ENCODE measurements at regions not wholly inside any gene's neighbourhood (a gene's known extent, or its start where the extent isn't known, plus 50 kb on each side); places are given as distances from the start of the nearest gene placed in this dataset.

DNA sequence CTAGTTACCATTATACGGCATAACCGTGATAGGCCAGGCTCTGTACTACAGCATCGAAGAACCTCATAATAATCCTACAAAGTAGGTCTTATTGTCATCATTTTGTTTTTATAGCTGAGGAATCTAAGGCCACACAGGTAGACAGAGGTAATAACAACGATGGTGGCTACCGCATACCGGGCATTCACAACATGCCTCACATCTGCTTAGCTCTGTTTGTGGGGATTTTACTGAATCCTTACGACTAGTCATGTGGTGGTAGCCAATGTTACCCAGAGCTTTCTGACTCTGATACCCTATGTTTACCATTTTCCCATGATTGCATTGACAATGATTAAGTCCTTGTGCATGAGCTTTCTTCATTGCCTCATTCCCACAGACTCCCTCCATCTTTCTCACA, 269.4 kb downstream of the TCF7L2 start:
- Histone ChIP-seq H3K4me3 (ENCODE audit: low read depth, low read length) (no peak overlapping the region), H3K36me3 (ENCODE audit: control insufficient read depth, insufficient read depth, low read length) (no peaks in the 10 kb centered on the region), H3K9ac (ENCODE audit: low read depth, low read length) (no peak overlapping the region), H3K9me3 (ENCODE audit: control insufficient read depth, insufficient read depth, low read length) (no peaks in the 10 kb centered on the region), H3K4me1 (ENCODE audit: control insufficient read depth, insufficient read depth, low read length) (peaks cover 12% of the 10 kb centered on the region; the same call in 1 of the 2 replicates), H3K27ac (ENCODE audit: low read depth, low read length) (no peak overlapping the region), H3K27me3 (ENCODE audit: control insufficient read depth, insufficient read depth, low read length) (no peaks in the 10 kb centered on the region; the same call in 1 of the 2 replicates)

DNA sequence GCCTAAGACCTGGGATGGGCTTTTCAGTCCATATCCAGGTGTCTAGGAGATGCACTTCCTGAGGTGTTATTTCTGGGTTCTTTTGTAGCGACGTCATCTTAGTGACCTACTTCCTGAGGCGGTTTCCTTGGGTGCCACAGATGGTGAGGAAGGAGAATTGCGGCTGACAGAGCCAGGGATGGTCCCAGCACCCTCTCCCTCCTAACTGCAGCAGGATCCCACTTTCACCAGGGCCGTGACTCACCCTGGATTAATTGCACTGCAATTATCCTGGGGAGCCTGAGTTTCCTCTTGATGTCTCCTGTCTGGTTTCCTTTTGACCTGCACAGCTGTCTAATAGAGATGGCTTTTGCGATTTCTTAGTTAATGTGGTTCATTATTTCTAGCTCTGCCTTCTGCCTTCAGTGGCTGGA, 271.7 kb downstream of the TCF7L2 start:
- H3K4me3 ChIP-seq (ENCODE audit: low read depth, low read length) = no peak overlapping the region
- peaks cover 12% of the 10 kb centered on the region; the same call in 1 of the 2 replicates for H3K4me1 ChIP-seq (ENCODE audit: control insufficient read depth, insufficient read depth, low read length)
- no peaks in the 10 kb centered on the region; the same call in 1 of the 2 replicates for H3K27me3 ChIP-seq (ENCODE audit: control insufficient read depth, insufficient read depth, low read length)
- H3K36me3 ChIP-seq (ENCODE audit: control insufficient read depth, insufficient read depth, low read length) = no peaks in the 10 kb centered on the region
- no peaks in the 10 kb centered on the region for H3K9me3 ChIP-seq (ENCODE audit: control insufficient read depth, insufficient read depth, low read length)
- no peak overlapping the region for H3K27ac ChIP-seq (ENCODE audit: low read depth, low read length)
- H3K9ac ChIP-seq (ENCODE audit: low read depth, low read length) = no peak overlapping the region

DNA sequence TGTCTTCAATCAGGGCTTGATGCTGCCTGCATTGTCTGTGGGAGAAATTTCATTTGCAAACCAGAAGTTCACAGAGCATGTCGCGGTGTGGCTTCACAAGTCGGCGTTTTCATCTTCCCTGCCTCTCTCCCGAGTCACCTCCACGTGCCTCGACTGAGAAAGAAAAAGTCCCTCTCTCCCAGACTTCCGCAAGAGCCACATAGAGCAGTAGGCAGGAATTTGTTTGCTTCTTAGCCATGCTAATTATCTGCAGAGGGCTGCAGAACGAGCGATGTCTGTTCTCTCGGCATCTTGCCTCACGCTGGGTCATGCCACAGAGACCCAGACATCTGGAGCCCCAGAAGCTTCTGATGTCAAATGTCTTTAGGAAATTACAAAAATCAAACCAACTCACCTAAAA, 272.2 kb downstream of the TCF7L2 start:
- H3K9ac ChIP-seq (ENCODE audit: low read depth, low read length) = no peak overlapping the region
- no peak overlapping the region for H3K27ac ChIP-seq (ENCODE audit: low read depth, low read length)
- H3K36me3 ChIP-seq (ENCODE audit: control insufficient read depth, insufficient read depth, low read length) = no peaks in the 10 kb centered on the region
- peaks cover 12% of the 10 kb centered on the region; the same call in 1 of the 2 replicates for H3K4me1 ChIP-seq (ENCODE audit: control insufficient read depth, insufficient read depth, low read length)
- H3K4me3 ChIP-seq (ENCODE audit: low read depth, low read length) = no peak overlapping the region
- H3K9me3 ChIP-seq (ENCODE audit: control insufficient read depth, insufficient read depth, low read length) = no peaks in the 10 kb centered on the region
- peaks cover under 1% of the 10 kb centered on the region; the same call in 1 of the 2 replicates for H3K27me3 ChIP-seq (ENCODE audit: control insufficient read depth, insufficient read depth, low read length)

DNA sequence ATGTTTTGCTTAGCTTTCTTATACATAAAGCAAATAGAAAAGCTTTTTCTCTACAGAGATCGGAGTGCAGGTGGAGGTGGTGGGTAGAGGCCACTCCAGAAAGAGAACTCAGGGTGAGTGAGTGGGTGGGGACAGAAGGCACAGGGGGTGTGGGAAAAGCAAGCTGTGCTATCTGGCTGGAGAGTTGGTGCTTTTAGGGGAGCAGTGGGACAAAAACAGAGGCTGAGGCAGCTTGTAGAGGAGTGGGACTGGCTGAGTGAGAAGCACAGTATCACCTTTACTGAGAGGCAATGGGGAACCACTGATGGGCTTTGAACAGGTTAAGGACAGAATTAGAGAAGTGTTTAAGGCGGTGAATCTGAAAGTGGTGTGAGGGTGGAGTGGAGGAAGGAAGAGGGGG, 275.3 kb downstream of the TCF7L2 start:
- peaks cover 8% of the 10 kb centered on the region; the same call in 1 of the 2 replicates for H3K4me1 ChIP-seq (ENCODE audit: control insufficient read depth, insufficient read depth, low read length)
- no peak overlapping the region for H3K27ac ChIP-seq (ENCODE audit: low read depth, low read length)
- peaks cover 5% of the 10 kb centered on the region; the same call in 1 of the 2 replicates for H3K27me3 ChIP-seq (ENCODE audit: control insufficient read depth, insufficient read depth, low read length)
- no peaks in the 10 kb centered on the region for H3K36me3 ChIP-seq (ENCODE audit: control insufficient read depth, insufficient read depth, low read length)
- H3K4me3 ChIP-seq (ENCODE audit: low read depth, low read length) = no peak overlapping the region
- no peak overlapping the region for H3K9ac ChIP-seq (ENCODE audit: low read depth, low read length)
- no peaks in the 10 kb centered on the region for H3K9me3 ChIP-seq (ENCODE audit: control insufficient read depth, insufficient read depth, low read length)

DNA sequence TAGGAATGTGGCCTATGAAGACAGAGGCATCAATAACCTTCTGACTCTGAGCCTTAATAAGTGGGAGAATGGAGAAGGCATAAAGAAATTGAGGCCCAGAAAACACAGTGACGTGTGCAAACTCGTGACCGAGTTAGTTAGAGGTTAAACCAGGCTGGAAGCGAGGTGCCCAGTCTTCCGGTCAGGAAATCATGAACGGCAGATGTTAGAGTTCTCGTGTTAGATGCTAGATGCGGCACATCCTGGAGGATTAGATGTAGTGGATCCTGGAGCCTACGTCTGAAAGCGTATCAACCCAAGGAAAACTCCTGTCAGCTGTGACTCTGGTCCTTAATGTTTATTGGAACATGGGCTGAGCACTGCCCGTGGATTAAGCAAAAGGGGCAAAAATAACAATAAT, 275.9 kb downstream of the TCF7L2 start:
- Histone ChIP-seq H3K36me3 (ENCODE audit: control insufficient read depth, insufficient read depth, low read length) (no peaks in the 10 kb centered on the region), H3K4me1 (ENCODE audit: control insufficient read depth, insufficient read depth, low read length) (peaks cover 8% of the 10 kb centered on the region; the same call in 1 of the 2 replicates), H3K27ac (ENCODE audit: low read depth, low read length) (no peak overlapping the region), H3K9ac (ENCODE audit: low read depth, low read length) (no peak overlapping the region), H3K4me3 (ENCODE audit: low read depth, low read length) (no peak overlapping the region), H3K9me3 (ENCODE audit: control insufficient read depth, insufficient read depth, low read length) (no peaks in the 10 kb centered on the region), H3K27me3 (ENCODE audit: control insufficient read depth, insufficient read depth, low read length) (peaks cover 5% of the 10 kb centered on the region; the same call in 1 of the 2 replicates)

DNA sequence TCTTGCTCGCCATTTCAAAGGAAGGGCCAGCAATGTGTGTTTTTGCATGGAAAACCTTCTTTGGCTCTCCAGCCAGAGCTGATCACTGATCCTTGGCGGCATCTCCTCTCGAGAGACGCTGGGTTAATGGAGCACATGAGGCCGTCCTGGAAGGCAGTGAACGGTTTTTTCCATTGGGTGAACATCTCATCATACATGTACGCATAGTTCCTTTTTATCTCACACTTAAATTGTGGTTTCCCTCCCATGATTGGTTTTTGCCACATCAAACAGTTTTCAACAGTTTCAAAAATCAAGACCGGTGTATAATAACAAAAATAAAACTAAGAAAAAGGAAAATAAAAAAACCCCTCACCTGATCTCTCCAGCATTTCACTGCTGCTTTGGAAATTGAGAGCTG, 276.4 kb downstream of the TCF7L2 start:
- Histone ChIP-seq H3K27me3 (ENCODE audit: control insufficient read depth, insufficient read depth, low read length) (peaks cover 5% of the 10 kb centered on the region; the same call in 1 of the 2 replicates), H3K36me3 (ENCODE audit: control insufficient read depth, insufficient read depth, low read length) (no peaks in the 10 kb centered on the region), H3K9ac (ENCODE audit: low read depth, low read length) (no peak overlapping the region), H3K27ac (ENCODE audit: low read depth, low read length) (no peak overlapping the region), H3K4me1 (ENCODE audit: control insufficient read depth, insufficient read depth, low read length) (peaks cover 8% of the 10 kb centered on the region; the same call in 1 of the 2 replicates), H3K9me3 (ENCODE audit: control insufficient read depth, insufficient read depth, low read length) (no peaks in the 10 kb centered on the region), H3K4me3 (ENCODE audit: low read depth, low read length) (no peak overlapping the region)

DNA sequence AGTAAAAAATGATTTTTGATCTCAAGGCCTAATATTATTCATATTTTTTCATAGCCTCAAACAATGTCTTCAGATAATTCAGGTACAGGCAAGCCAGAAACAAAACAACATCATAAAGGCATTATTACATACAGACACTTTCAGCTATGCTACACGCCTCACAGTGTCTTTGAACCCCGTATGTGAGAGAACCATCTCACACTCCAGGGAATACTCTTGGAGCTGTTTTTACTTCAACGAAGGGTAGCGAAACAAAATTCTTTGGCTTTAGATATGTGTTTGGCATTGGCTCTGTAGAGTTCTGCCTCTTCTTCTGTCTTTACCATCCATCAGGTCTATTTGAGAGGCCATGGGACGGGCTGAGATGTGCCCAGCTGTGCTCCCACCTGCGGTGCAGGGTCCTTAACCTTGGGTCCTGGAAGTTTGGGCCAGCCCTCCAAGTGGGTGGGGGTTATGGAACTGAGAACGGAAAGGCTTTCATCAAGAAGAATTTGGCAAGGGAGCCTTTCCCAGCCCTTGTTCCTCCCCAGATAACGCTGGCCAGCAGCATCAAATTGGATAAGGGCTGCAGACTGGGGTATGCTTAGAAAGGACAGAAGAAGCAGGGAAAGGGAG, 276.9 kb downstream of the TCF7L2 start:
- Histone ChIP-seq H3K27me3 (ENCODE audit: control insufficient read depth, insufficient read depth, low read length) (peaks cover 5% of the 10 kb centered on the region; the same call in 1 of the 2 replicates), H3K4me1 (ENCODE audit: control insufficient read depth, insufficient read depth, low read length) (peaks cover 6% of the 10 kb centered on the region; the same call in 1 of the 2 replicates), H3K9me3 (ENCODE audit: control insufficient read depth, insufficient read depth, low read length) (no peaks in the 10 kb centered on the region), H3K9ac (ENCODE audit: low read depth, low read length) (no peak overlapping the region), H3K36me3 (ENCODE audit: control insufficient read depth, insufficient read depth, low read length) (no peaks in the 10 kb centered on the region), H3K27ac (ENCODE audit: low read depth, low read length) (no peak overlapping the region), H3K4me3 (ENCODE audit: low read depth, low read length) (no peak overlapping the region)

DNA sequence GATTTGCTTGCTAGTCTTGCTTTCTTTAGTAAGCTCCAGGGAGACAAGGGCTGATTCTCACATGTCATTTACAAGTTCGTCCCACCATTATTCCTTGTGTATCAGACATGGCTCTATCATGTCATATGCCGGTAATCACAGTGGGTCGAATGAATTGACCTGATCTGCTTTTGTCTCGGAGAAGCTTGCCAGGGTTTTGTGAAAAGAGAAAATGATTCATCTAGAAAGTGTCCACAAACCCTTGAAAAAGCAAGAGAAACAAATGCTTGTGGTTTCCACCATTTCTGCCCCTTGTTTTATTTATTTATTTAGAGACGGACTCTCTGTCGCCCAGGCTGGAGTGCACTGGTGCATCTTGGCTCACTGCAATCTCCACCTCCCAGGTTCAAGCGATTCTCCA, 278.5 kb downstream of the TCF7L2 start:
- H3K27ac ChIP-seq (ENCODE audit: low read depth, low read length) = no peak overlapping the region
- no peaks in the 10 kb centered on the region for H3K4me1 ChIP-seq (ENCODE audit: control insufficient read depth, insufficient read depth, low read length)
- H3K9ac ChIP-seq (ENCODE audit: low read depth, low read length) = no peak overlapping the region
- no peak overlapping the region for H3K4me3 ChIP-seq (ENCODE audit: low read depth, low read length)
- H3K36me3 ChIP-seq (ENCODE audit: control insufficient read depth, insufficient read depth, low read length) = no peaks in the 10 kb centered on the region
- H3K27me3 ChIP-seq (ENCODE audit: control insufficient read depth, insufficient read depth, low read length) = peaks cover 5% of the 10 kb centered on the region; the same call in 1 of the 2 replicates
- H3K9me3 ChIP-seq (ENCODE audit: control insufficient read depth, insufficient read depth, low read length) = no peaks in the 10 kb centered on the region

DNA sequence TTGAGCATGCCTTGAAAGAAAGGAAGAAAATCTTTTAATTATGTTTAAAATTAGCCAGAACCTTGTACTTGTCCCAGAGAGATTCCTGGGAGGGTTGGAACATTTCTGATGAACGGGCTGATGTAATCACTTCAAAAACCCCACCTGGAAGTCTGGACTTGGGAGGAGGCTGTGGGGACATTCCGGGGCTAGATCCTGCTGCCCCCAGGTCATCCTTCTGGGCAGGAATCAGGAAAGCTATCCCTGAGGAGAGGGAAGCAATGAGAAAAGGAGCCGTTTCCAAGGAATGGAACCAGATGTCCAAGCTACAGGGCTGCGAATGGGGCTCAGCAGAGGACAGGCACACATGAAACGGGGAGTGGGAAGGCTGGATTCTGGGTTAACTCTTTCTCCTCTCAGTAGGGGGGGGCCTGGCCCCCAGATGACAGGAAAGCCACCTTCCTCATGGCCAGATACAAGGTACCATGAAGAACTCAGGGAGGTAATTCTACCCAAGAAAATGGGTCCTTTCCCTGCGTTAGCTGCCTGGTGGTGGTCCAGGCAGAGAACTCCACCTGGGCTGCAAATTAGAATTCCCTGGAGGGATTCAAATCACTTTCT, 280.1 kb downstream of the TCF7L2 start:
- Histone ChIP-seq H3K4me1 (ENCODE audit: control insufficient read depth, insufficient read depth, low read length) (no peaks in the 10 kb centered on the region), H3K27me3 (ENCODE audit: control insufficient read depth, insufficient read depth, low read length) (peaks cover 5% of the 10 kb centered on the region; the same call in 1 of the 2 replicates), H3K27ac (ENCODE audit: low read depth, low read length) (no peak overlapping the region), H3K9me3 (ENCODE audit: control insufficient read depth, insufficient read depth, low read length) (no peaks in the 10 kb centered on the region), H3K9ac (ENCODE audit: low read depth, low read length) (no peak overlapping the region), H3K36me3 (ENCODE audit: control insufficient read depth, insufficient read depth, low read length) (no peaks in the 10 kb centered on the region), H3K4me3 (ENCODE audit: low read depth, low read length) (no peak overlapping the region)

DNA sequence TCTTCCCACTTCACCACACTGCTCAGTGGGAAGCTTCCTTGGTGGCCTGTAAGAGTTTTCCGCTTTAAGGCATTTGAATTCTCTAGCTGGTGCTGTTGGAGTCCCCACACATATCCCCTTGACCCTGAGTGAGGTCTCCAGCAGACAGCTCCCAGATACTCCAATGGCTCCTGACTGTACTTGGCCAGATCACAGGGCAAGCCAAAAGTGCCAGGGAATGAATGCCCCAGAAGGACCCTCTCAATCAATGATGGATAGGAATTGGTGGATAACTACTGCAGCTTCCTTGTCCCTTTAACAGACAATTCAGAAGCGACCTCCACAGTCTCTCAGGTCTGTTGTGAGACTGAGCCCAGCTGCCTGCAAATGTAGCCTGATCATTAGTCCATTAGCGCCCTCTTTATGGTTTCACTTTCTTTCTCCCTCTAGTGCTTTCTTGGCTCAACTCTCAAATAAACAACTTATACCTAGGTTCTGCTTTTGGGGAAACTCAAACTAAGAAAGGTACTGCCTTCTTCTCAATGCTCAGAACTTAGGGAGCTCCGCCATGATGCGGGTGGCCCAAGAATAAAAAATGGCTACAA, 283.0 kb downstream of the TCF7L2 start:
- no peaks in the 10 kb centered on the region for H3K36me3 ChIP-seq (ENCODE audit: control insufficient read depth, insufficient read depth, low read length)
- H3K4me3 ChIP-seq (ENCODE audit: low read depth, low read length) = no peak overlapping the region
- H3K9me3 ChIP-seq (ENCODE audit: control insufficient read depth, insufficient read depth, low read length) = no peaks in the 10 kb centered on the region
- no peaks in the 10 kb centered on the region for H3K4me1 ChIP-seq (ENCODE audit: control insufficient read depth, insufficient read depth, low read length)
- H3K27me3 ChIP-seq (ENCODE audit: control insufficient read depth, insufficient read depth, low read length) = no peaks in the 10 kb centered on the region
- no peak overlapping the region for H3K27ac ChIP-seq (ENCODE audit: low read depth, low read length)
- no peak overlapping the region for H3K9ac ChIP-seq (ENCODE audit: low read depth, low read length)

DNA sequence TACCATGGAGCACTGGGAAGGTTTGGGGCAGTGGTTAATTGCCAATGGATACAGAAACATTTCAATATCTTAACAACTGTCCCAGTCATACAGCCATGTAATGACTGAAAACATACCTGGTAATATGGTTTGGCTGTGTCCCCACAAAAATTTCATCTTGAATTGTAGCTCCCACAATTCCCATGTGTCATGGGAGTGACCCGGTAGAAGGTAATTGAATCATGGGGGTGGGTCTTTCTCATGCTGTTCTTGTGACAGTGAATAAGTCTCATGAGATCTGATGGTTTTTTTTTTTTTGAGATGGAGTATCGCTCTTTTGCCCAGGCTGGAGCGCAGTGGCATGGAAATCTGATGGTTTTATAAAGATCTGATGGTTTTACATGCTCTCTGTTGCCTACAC, 284.4 kb downstream of the TCF7L2 start:
- Histone ChIP-seq H3K36me3 (ENCODE audit: control insufficient read depth, insufficient read depth, low read length) (no peaks in the 10 kb centered on the region), H3K9me3 (ENCODE audit: control insufficient read depth, insufficient read depth, low read length) (no peaks in the 10 kb centered on the region), H3K27me3 (ENCODE audit: control insufficient read depth, insufficient read depth, low read length) (no peaks in the 10 kb centered on the region), H3K4me1 (ENCODE audit: control insufficient read depth, insufficient read depth, low read length) (no peaks in the 10 kb centered on the region), H3K4me3 (ENCODE audit: low read depth, low read length) (no peak overlapping the region), H3K9ac (ENCODE audit: low read depth, low read length) (no peak overlapping the region), H3K27ac (ENCODE audit: low read depth, low read length) (no peak overlapping the region)
